WTC11 (cell line): ENCODE measurements at regions not wholly inside any gene's neighbourhood (a gene's known extent, or its start where the extent isn't known, plus 50 kb on each side); places are given as distances from the start of the nearest gene placed in this dataset.

ENCODE experiments used
- ATAC-seq: fragments of 200-7000 bp; cut with Tn5 transposase; 2 replicates; pipeline ENCODE4 v1.10.0; 2021; ENCODE audit warnings: mild to moderate bottlenecking, moderate library complexity
- CTCF ChIA-PET: fragments of 300-600 bp; sonication (Branson Sonifier 250); formaldehyde crosslinking; loops from one replicate; lab custom pipeline; 2021; ENCODE audit warnings: antibody characterized with exemption; lab: Charles Lee
- POLR2A ChIA-PET: fragments of 350-600 bp; sonication (Branson Sonifier 250); formaldehyde crosslinking; loops from one replicate; lab custom pipeline; 2021; ENCODE audit warnings: antibody characterized with exemption; lab: Charles Lee
- DNase-seq: peaks from one replicate; pipeline ENCODE4 v3.0.0; 2021; ENCODE audit warnings: low spot score
- H3K27ac Mint-ChIP-seq: 2 replicates; pipeline ENCODE4 v1.8.0; 2021; ENCODE audit warnings: mixed read lengths
- H3K27me3 Mint-ChIP-seq: 2 replicates; pipeline ENCODE4 v1.8.0; 2021; ENCODE audit warnings: low read depth, mild to moderate bottlenecking, moderate library complexity, mixed read lengths
- H3K36me3 Mint-ChIP-seq: 2 replicates; pipeline ENCODE4 v1.8.0; 2021; ENCODE audit warnings: mixed read lengths
- H3K4me1 Mint-ChIP-seq: 2 replicates; pipeline ENCODE4 v1.8.0; 2022; ENCODE audit warnings: mixed read lengths
- H3K4me3 Mint-ChIP-seq: 2 replicates; pipeline ENCODE4 v1.8.0; 2021; ENCODE audit warnings: mild to moderate bottlenecking, moderate library complexity, mixed read lengths
- H3K9me3 Mint-ChIP-seq: 2 replicates; pipeline ENCODE4 v1.8.0; 2021; ENCODE audit warnings: mixed read lengths
- E2F5 ChIP-seq: sonication (generic); formaldehyde crosslinking; IDR thresholded peaks from 2 replicates; pipeline ENCODE4 v1.8.1; 2022; ENCODE audit warnings: mild to moderate bottlenecking, moderate library complexity, missing genetic modification reagents
- FOXP4 ChIP-seq: sonication (generic); formaldehyde crosslinking; IDR thresholded peaks from 2 replicates; pipeline ENCODE4 v1.8.0; 2022; ENCODE audit warnings: mild to moderate bottlenecking, missing genetic modification reagents
- NFATC4 ChIP-seq: fragments of 250-450 bp; sonication (Bioruptor Pico); IDR thresholded peaks from 2 replicates; pipeline ENCODE4 v1.9.0; 2021; ENCODE audit warnings: mild to moderate bottlenecking
- NFYB ChIP-seq: sonication (generic); formaldehyde crosslinking; conservative IDR thresholded peaks from 2 replicates; pipeline ENCODE4 v1.8.0; 2022; ENCODE audit warnings: low read depth, missing genetic modification reagents
- TCF7 ChIP-seq: sonication (generic); formaldehyde crosslinking; IDR thresholded peaks from 2 replicates; pipeline ENCODE4 v1.8.0; 2022; ENCODE audit warnings: mild to moderate bottlenecking, low read depth, missing genetic modification reagents, moderate library complexity
- TEAD4 ChIP-seq: sonication (generic); formaldehyde crosslinking; IDR thresholded peaks from 2 replicates; pipeline ENCODE4 v1.8.0; 2022; ENCODE audit warnings: mild to moderate bottlenecking, missing genetic modification reagents
- ZNF121 ChIP-seq: sonication (generic); formaldehyde crosslinking; IDR thresholded peaks from 2 replicates; pipeline ENCODE4 v1.8.0; 2023; ENCODE audit warnings: missing genetic modification reagents
- ZNF138 ChIP-seq: sonication (generic); formaldehyde crosslinking; conservative IDR thresholded peaks from 2 replicates; pipeline ENCODE4 v1.8.1; 2022; ENCODE audit warnings: mild to moderate bottlenecking, moderate library complexity, missing genetic modification reagents
- ZNF232 ChIP-seq: sonication (generic); formaldehyde crosslinking; IDR thresholded peaks from 2 replicates; pipeline ENCODE4 v1.8.0; 2022; ENCODE audit warnings: mild to moderate bottlenecking, missing genetic modification reagents
- ZNF317 ChIP-seq: sonication (generic); formaldehyde crosslinking; IDR thresholded peaks from 2 replicates; pipeline ENCODE4 v1.8.1; 2023; ENCODE audit warnings: low read depth, mild to moderate bottlenecking, moderate library complexity, missing genetic modification reagents, borderline replicate concordance
- ZNF671 ChIP-seq: fragments of 250-450 bp; sonication (Bioruptor Pico); IDR thresholded peaks from 2 replicates; pipeline ENCODE4 v1.8.0; 2021; ENCODE audit warnings: mild to moderate bottlenecking
- TF ChIP-seq, protein P1 (sequence below): fragments of 250-450 bp; sonication (Bioruptor Pico); conservative IDR thresholded peaks from 2 replicates; pipeline ENCODE4 v1.9.0; 2021; ENCODE audit warnings: mild to moderate bottlenecking
- TF ChIP-seq, protein P2 (sequence below): sonication (generic); formaldehyde crosslinking; IDR thresholded peaks from 2 replicates; pipeline ENCODE4 v1.8.1; 2022; ENCODE audit warnings: low read depth, missing genetic modification reagents, borderline replicate concordance
- TF ChIP-seq, protein P3 (sequence below): sonication (generic); formaldehyde crosslinking; IDR thresholded peaks from 2 replicates; pipeline ENCODE4 v1.8.1; 2023; ENCODE audit warnings: mild to moderate bottlenecking, missing genetic modification reagents, moderate library complexity
- TF ChIP-seq, protein P4 (sequence below): sonication (generic); formaldehyde crosslinking; IDR thresholded peaks from 2 replicates; pipeline ENCODE4 v1.8.1; 2023; ENCODE audit warnings: mild to moderate bottlenecking, missing genetic modification reagents, moderate library complexity
- TF ChIP-seq, protein P5 (sequence below): sonication (generic); formaldehyde crosslinking; IDR thresholded peaks from 2 replicates; pipeline ENCODE4 v1.8.1; 2023; ENCODE audit warnings: mild to moderate bottlenecking, missing genetic modification reagents, borderline replicate concordance
- TF ChIP-seq, protein P6 (sequence below): sonication (generic); formaldehyde crosslinking; conservative IDR thresholded peaks from 2 replicates; pipeline ENCODE4 v1.8.1; 2022; ENCODE audit warnings: mild to moderate bottlenecking, missing genetic modification reagents

- ATAC-seq, result no peak
- CTCF ChIA-PET, result interaction anchor here (0.6 to 3.7 kb wide), 25 partner anchors 21 to 663 kb away, joined by 3 to 22 read pairs (median 5); no protein-coding TSS in a partner anchor
- DNase-seq, result no peak
- POLR2A ChIA-PET, result interaction anchor here (1.1 to 1.5 kb wide), 3 partner anchors 87 to 609 kb away, joined by 5 to 7 read pairs (median 6); no protein-coding TSS in a partner anchor
- H3K9me3 Mint-ChIP-seq, result no peaks in the 10 kb centered on the region
- TF ChIP-seq FOXP4 (CRISPR knock-in tag) (no peak), ZNF671 (CRISPR knock-in tag) (no peak), E2F5 (CRISPR knock-in tag) (no peak), ZNF317 (CRISPR knock-in tag) (no peak), ZNF232 (CRISPR knock-in tag) (no peak), TCF7 (CRISPR knock-in tag) (no peak), TEAD4 (CRISPR knock-in tag) (no peak), ZNF138 (no peak), ZNF121 (CRISPR knock-in tag) (no peak), NFYB (CRISPR knock-in tag) (no peak), NFATC4 (CRISPR knock-in tag) (no peak)
- TF ChIP-seq, protein P1, sequence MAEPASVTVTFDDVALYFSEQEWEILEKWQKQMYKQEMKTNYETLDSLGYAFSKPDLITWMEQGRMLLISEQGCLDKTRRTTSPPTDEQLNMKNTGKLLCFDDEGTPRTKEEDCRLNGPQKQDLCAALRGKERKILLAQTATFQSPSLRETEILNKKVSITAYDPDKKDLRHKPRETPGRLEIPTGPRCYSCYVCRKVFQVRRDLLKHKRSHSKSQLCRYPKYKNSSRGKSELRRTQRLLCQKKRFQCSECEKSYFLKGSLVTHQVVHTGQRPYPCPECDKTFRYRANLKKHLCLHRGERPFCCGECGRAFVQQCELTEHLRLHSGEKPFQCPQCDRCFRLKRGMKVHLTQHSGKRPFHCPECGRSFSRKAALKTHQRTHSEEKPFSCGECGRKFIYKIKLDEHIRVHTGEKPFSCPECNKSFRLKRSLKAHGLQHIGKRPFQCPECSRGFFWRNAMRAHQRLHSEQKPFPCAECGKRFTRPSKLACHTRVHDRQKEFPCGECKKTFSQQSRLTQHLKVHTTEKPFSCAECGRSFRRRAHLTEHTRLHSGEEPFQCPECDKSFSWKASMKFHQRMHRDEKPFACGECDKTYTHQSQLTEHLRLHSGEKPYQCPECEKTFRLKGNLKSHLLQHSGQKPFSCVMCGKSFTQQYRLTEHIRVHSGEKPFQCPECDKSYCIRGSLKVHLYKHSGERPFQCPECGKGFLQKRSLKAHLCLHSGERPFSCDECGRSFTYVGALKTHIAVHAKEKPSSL (CRISPR knock-in tag), result no peak
- TF ChIP-seq, protein P2, sequence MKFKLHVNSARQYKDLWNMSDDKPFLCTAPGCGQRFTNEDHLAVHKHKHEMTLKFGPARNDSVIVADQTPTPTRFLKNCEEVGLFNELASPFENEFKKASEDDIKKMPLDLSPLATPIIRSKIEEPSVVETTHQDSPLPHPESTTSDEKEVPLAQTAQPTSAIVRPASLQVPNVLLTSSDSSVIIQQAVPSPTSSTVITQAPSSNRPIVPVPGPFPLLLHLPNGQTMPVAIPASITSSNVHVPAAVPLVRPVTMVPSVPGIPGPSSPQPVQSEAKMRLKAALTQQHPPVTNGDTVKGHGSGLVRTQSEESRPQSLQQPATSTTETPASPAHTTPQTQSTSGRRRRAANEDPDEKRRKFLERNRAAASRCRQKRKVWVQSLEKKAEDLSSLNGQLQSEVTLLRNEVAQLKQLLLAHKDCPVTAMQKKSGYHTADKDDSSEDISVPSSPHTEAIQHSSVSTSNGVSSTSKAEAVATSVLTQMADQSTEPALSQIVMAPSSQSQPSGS (CRISPR knock-in tag), result no peak
- TF ChIP-seq, protein P3, sequence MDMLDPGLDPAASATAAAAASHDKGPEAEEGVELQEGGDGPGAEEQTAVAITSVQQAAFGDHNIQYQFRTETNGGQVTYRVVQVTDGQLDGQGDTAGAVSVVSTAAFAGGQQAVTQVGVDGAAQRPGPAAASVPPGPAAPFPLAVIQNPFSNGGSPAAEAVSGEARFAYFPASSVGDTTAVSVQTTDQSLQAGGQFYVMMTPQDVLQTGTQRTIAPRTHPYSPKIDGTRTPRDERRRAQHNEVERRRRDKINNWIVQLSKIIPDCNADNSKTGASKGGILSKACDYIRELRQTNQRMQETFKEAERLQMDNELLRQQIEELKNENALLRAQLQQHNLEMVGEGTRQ (CRISPR knock-in tag), result no peak
- TF ChIP-seq, protein P4, sequence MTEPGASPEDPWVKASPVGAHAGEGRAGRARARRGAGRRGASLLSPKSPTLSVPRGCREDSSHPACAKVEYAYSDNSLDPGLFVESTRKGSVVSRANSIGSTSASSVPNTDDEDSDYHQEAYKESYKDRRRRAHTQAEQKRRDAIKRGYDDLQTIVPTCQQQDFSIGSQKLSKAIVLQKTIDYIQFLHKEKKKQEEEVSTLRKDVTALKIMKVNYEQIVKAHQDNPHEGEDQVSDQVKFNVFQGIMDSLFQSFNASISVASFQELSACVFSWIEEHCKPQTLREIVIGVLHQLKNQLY (CRISPR knock-in tag), result no peak
- TF ChIP-seq, protein P5, sequence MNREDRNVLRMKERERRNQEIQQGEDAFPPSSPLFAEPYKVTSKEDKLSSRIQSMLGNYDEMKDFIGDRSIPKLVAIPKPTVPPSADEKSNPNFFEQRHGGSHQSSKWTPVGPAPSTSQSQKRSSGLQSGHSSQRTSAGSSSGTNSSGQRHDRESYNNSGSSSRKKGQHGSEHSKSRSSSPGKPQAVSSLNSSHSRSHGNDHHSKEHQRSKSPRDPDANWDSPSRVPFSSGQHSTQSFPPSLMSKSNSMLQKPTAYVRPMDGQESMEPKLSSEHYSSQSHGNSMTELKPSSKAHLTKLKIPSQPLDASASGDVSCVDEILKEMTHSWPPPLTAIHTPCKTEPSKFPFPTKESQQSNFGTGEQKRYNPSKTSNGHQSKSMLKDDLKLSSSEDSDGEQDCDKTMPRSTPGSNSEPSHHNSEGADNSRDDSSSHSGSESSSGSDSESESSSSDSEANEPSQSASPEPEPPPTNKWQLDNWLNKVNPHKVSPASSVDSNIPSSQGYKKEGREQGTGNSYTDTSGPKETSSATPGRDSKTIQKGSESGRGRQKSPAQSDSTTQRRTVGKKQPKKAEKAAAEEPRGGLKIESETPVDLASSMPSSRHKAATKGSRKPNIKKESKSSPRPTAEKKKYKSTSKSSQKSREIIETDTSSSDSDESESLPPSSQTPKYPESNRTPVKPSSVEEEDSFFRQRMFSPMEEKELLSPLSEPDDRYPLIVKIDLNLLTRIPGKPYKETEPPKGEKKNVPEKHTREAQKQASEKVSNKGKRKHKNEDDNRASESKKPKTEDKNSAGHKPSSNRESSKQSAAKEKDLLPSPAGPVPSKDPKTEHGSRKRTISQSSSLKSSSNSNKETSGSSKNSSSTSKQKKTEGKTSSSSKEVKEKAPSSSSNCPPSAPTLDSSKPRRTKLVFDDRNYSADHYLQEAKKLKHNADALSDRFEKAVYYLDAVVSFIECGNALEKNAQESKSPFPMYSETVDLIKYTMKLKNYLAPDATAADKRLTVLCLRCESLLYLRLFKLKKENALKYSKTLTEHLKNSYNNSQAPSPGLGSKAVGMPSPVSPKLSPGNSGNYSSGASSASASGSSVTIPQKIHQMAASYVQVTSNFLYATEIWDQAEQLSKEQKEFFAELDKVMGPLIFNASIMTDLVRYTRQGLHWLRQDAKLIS (CRISPR knock-in tag), result no peak
- TF ChIP-seq, protein P6, sequence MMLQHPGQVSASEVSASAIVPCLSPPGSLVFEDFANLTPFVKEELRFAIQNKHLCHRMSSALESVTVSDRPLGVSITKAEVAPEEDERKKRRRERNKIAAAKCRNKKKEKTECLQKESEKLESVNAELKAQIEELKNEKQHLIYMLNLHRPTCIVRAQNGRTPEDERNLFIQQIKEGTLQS (CRISPR knock-in tag), result no peak
- no peak overlapping the region for H3K27ac Mint-ChIP-seq
- peak overlapping the region; percentile 53 for H3K4me3 Mint-ChIP-seq
- peaks cover 15% of the 10 kb centered on the region for H3K4me1 Mint-ChIP-seq
- no peaks in the 10 kb centered on the region for H3K36me3 Mint-ChIP-seq
- H3K27me3 Mint-ChIP-seq, result peaks cover 100% of the 10 kb centered on the region
Measured at GRCh38 chr2:120465701-120465988, 119.7 kb downstream of the INHBB start.
